Activated T-cell treated with anti-CD3 and anti-CD28 coated beads, Interleukin-2, amount 50 U/mL, for 72 hours (primary cell): ENCODE measurements at regions not wholly inside any gene's neighbourhood (a gene's known extent, or its start where the extent isn't known, plus 50 kb on each side); places are given as distances from the start of the nearest gene placed in this dataset.
"Not testable (repeated sequence)": the region's sequence is repeated elsewhere in the genome, so short reads cannot be mapped to it uniquely, and the experiment has no call there.

ENCODE experiments used
- ATAC-seq, 2 donors: fragments of 150-1000 bp; cut with Tn5 transposase; replicated peaks in 1 of 2; 2 replicates each; pipeline ENCODE4 v1.10.0; 2021; ENCODE audit warnings: moderate library complexity in 2 of 2, mild to moderate bottlenecking in 1 of 2
- DNase-seq, 2 donors: peaks; one replicate each; pipeline ENCODE4 v3.0.0; 2021 to 2022; ENCODE audit warnings: mixed read lengths in 1 of 2
- H3K27ac Mint-ChIP-seq: one replicate; pipeline ENCODE4 v1.8.0; 2022; ENCODE audit warnings: mild to moderate bottlenecking, moderate library complexity, mixed read lengths
- H3K27me3 Mint-ChIP-seq: one replicate; pipeline ENCODE4 v1.8.0; 2022; ENCODE audit warnings: low read depth, mixed read lengths
- H3K36me3 Mint-ChIP-seq, 2 donors: one replicate each; pipeline ENCODE4 v1.8.0; 2022; ENCODE audit warnings: mixed read lengths in 2 of 2, mild to moderate bottlenecking in 1 of 2; ENCODE audit not compliant: insufficient read depth in 2 of 2
- H3K4me1 Mint-ChIP-seq: one replicate; pipeline ENCODE4 v1.8.0; 2022; ENCODE audit warnings: low read depth, mixed read lengths
- H3K4me3 Mint-ChIP-seq, 2 donors: one replicate each; pipeline ENCODE4 v1.8.0; 2022; ENCODE audit warnings: mild to moderate bottlenecking in 2 of 2, mixed read lengths in 2 of 2, moderate library complexity in 2 of 2
- H3K9me3 Mint-ChIP-seq, 2 donors: one replicate each; pipeline ENCODE4 v1.8.0; 2022; ENCODE audit warnings: mixed read lengths in 2 of 2

- Mint-ChIP-seq H3K4me1 (no peaks in the 10 kb centered on the region), H3K27ac (no peak overlapping the region), H3K9me3 (peaks cover 6 to 12% of the 10 kb centered on the region in 2 donors), H3K4me3 (no peak overlapping the region), H3K36me3 (peaks cover 0 to 3% of the 10 kb centered on the region in 2 donors), H3K27me3 (no peaks in the 10 kb centered on the region)
- no peak for DNase-seq
- no peak for ATAC-seq
Measured at GRCh38 chr4:30553151-30553550, 167.0 kb upstream of the PCDH7 start.

- no peak for DNase-seq
- Mint-ChIP-seq H3K36me3 (peaks cover 0 to 3% of the 10 kb centered on the region in 2 donors), H3K27ac (no peak overlapping the region), H3K4me1 (no peaks in the 10 kb centered on the region), H3K27me3 (no peaks in the 10 kb centered on the region), H3K9me3 (peaks cover 6 to 12% of the 10 kb centered on the region in 2 donors), H3K4me3 (no peak overlapping the region)
- no peak for ATAC-seq
Measured at GRCh38 chr4:30553706-30554105, 166.5 kb upstream of the PCDH7 start.

GRCh38 chr4:30555775-30556174 is 164.4 kb upstream of the PCDH7 start:
- Mint-ChIP-seq H3K27ac (no peak overlapping the region), H3K4me1 (no peaks in the 10 kb centered on the region), H3K27me3 (no peaks in the 10 kb centered on the region), H3K4me3 (no peak overlapping the region), H3K36me3 (no peaks in the 10 kb centered on the region), H3K9me3 (peaks cover 9 to 11% of the 10 kb centered on the region in 2 donors)
- ATAC-seq (no peak), DNase-seq (no peak)

- H3K27ac Mint-ChIP-seq = no peak overlapping the region
- no peak for ATAC-seq
- no peaks in the 10 kb centered on the region for H3K4me1 Mint-ChIP-seq
- H3K9me3 Mint-ChIP-seq = peaks cover 11 to 13% of the 10 kb centered on the region in 2 donors
- DNase-seq = no peak
- no peaks in the 10 kb centered on the region for H3K36me3 Mint-ChIP-seq
- no peak overlapping the region for H3K4me3 Mint-ChIP-seq
- H3K27me3 Mint-ChIP-seq = no peaks in the 10 kb centered on the region
Measured at GRCh38 chr4:30559481-30559880, 160.7 kb upstream of the PCDH7 start.

- no peaks in the 10 kb centered on the region for H3K36me3 Mint-ChIP-seq
- ATAC-seq (no peak), DNase-seq (no peak)
- H3K9me3 Mint-ChIP-seq = peaks cover 11 to 15% of the 10 kb centered on the region in 2 donors
- no peak overlapping the region for H3K27ac Mint-ChIP-seq
- H3K4me3 Mint-ChIP-seq = no peak overlapping the region
- H3K4me1 Mint-ChIP-seq = no peaks in the 10 kb centered on the region
- H3K27me3 Mint-ChIP-seq = no peaks in the 10 kb centered on the region
Measured at GRCh38 chr4:30586850-30587249, 133.3 kb upstream of the PCDH7 start.

GRCh38 chr4:30589669-30590068 is 130.5 kb upstream of the PCDH7 start:
- not testable (repeated sequence) for DNase-seq, H3K27me3 Mint-ChIP-seq, H3K27ac Mint-ChIP-seq, ATAC-seq, H3K4me1 Mint-ChIP-seq, H3K36me3 Mint-ChIP-seq, H3K4me3 Mint-ChIP-seq
- peaks cover 6 to 10% of the 10 kb centered on the region in 2 donors for H3K9me3 Mint-ChIP-seq

- Mint-ChIP-seq H3K27ac (no peak overlapping the region), H3K27me3 (no peaks in the 10 kb centered on the region), H3K9me3 (peaks cover under 1 to 2% of the 10 kb centered on the region in 2 donors), H3K36me3 (no peaks in the 10 kb centered on the region), H3K4me1 (no peaks in the 10 kb centered on the region), H3K4me3 (no peak overlapping the region)
- ATAC-seq = no peak
- DNase-seq = no peak
Measured at GRCh38 chr4:30600246-30601017, 119.7 kb upstream of the PCDH7 start.

- no peak for ATAC-seq
- Mint-ChIP-seq H3K36me3 (no peaks in the 10 kb centered on the region), H3K27me3 (no peaks in the 10 kb centered on the region), H3K9me3 (peaks cover 2 to 3% of the 10 kb centered on the region in 2 donors), H3K27ac (no peak overlapping the region), H3K4me3 (no peak overlapping the region), H3K4me1 (no peaks in the 10 kb centered on the region)
- no peak for DNase-seq
Measured at GRCh38 chr4:30601070-30601865, 118.9 kb upstream of the PCDH7 start.

GRCh38 chr4:30605616-30606190 is 114.5 kb upstream of the PCDH7 start:
- ATAC-seq (no peak), DNase-seq (no peak)
- Mint-ChIP-seq H3K27me3 (no peaks in the 10 kb centered on the region), H3K27ac (no peak overlapping the region), H3K36me3 (no peaks in the 10 kb centered on the region), H3K4me1 (no peaks in the 10 kb centered on the region), H3K9me3 (peaks cover 10 to 12% of the 10 kb centered on the region in 2 donors), H3K4me3 (no peak overlapping the region)

GRCh38 chr4:30610361-30610760 is 109.8 kb upstream of the PCDH7 start:
- ATAC-seq = no peak
- DNase-seq = no peak
- Mint-ChIP-seq H3K9me3 (peaks cover 13 to 15% of the 10 kb centered on the region in 2 donors), H3K27ac (no peak overlapping the region), H3K4me3 (no peak overlapping the region), H3K4me1 (no peaks in the 10 kb centered on the region), H3K36me3 (no peaks in the 10 kb centered on the region), H3K27me3 (no peaks in the 10 kb centered on the region)

- ATAC-seq (no peak), DNase-seq (no peak)
- H3K36me3 Mint-ChIP-seq = no peaks in the 10 kb centered on the region
- no peaks in the 10 kb centered on the region for H3K27me3 Mint-ChIP-seq
- no peak overlapping the region for H3K4me3 Mint-ChIP-seq
- H3K9me3 Mint-ChIP-seq = peaks cover 6 to 8% of the 10 kb centered on the region in 2 donors
- no peaks in the 10 kb centered on the region for H3K4me1 Mint-ChIP-seq
- no peak overlapping the region for H3K27ac Mint-ChIP-seq
Measured at GRCh38 chr4:30614771-30615170, 105.4 kb upstream of the PCDH7 start.

- no peak for ATAC-seq
Measured at GRCh38 chr4:30616942-30617646, 103.1 kb upstream of the PCDH7 start.

GRCh38 chr4:30617836-30618235 is 102.3 kb upstream of the PCDH7 start:
- no peak overlapping the region for H3K4me3 Mint-ChIP-seq
- no peak for DNase-seq
- H3K27ac Mint-ChIP-seq = no peak overlapping the region
- peaks cover 2 to 6% of the 10 kb centered on the region in 2 donors for H3K9me3 Mint-ChIP-seq
- no peak for ATAC-seq
- H3K27me3 Mint-ChIP-seq = no peaks in the 10 kb centered on the region
- no peaks in the 10 kb centered on the region for H3K36me3 Mint-ChIP-seq
- no peaks in the 10 kb centered on the region for H3K4me1 Mint-ChIP-seq

More at GRCh38 chr4:30616942-30617646, 103.1 kb upstream of the PCDH7 start:
- Mint-ChIP-seq H3K9me3 (peaks cover 2 to 6% of the 10 kb centered on the region in 2 donors), H3K4me1 (no peaks in the 10 kb centered on the region), H3K27me3 (no peaks in the 10 kb centered on the region), H3K27ac (no peak overlapping the region), H3K4me3 (no peak overlapping the region), H3K36me3 (no peaks in the 10 kb centered on the region)
- DNase-seq = no peak
